RWPE2 (cell line): ENCODE measurements at regions not wholly inside any gene's neighbourhood (a gene's known extent, or its start where the extent isn't known, plus 50 kb on each side); places are given as distances from the start of the nearest gene placed in this dataset.

ENCODE experiments used
- ATAC-seq: fragments of 200-7000 bp; cut with Tn5 transposase; 3 replicates; pipeline ENCODE4 v1.9.1; 2021; ENCODE audit warnings: low read depth
- DNase-seq: peaks from one replicate; pipeline ENCODE4 v3.0.0-alpha.2; 2020; ENCODE audit warnings: low spot score
- H3K27ac ChIP-seq: fragments of 450-650 bp; 2 replicates; pipeline ENCODE4 v1.5.1; 2017; ENCODE audit warnings: mild to moderate bottlenecking; ENCODE audit not compliant: poor library complexity, severe bottlenecking
- H3K27me3 ChIP-seq: fragments of 250-450 bp; sonication (Bioruptor Pico); 2 replicates; pipeline ENCODE4 v1.5.1; 2021; ENCODE audit warnings: mild to moderate bottlenecking, moderate library complexity; ENCODE audit not compliant: insufficient read depth, poor library complexity, severe bottlenecking
- H3K36me3 ChIP-seq: fragments of 250-450 bp; sonication (Bioruptor Pico); 2 replicates; pipeline ENCODE4 v1.5.1; 2020; ENCODE audit warnings: low read depth, mild to moderate bottlenecking, moderate library complexity
- H3K4me1 ChIP-seq: fragments of 250-450 bp; sonication (Bioruptor Pico); 2 replicates; pipeline ENCODE4 v1.5.1; 2021; ENCODE audit warnings: mild to moderate bottlenecking, moderate library complexity; ENCODE audit not compliant: insufficient read depth, poor library complexity, severe bottlenecking
- H3K4me3 ChIP-seq: fragments of 250-450 bp; sonication (Bioruptor Pico); 2 replicates; pipeline ENCODE4 v1.5.1; 2021; ENCODE audit warnings: mild to moderate bottlenecking, moderate library complexity; ENCODE audit not compliant: severe bottlenecking
- H3K9me3 ChIP-seq: fragments of 250-450 bp; sonication (Bioruptor Pico); 2 replicates; pipeline ENCODE4 v1.5.1; 2021; ENCODE audit warnings: mild to moderate bottlenecking, moderate library complexity; ENCODE audit not compliant: severe bottlenecking
- TF ChIP-seq, protein P1 (sequence below): fragments of 450-650 bp; IDR thresholded peaks from one replicate; pipeline ENCODE4 v1.5.1; 2017; ENCODE audit warnings: mild to moderate bottlenecking, moderate library complexity; ENCODE audit not compliant: poor library complexity, severe bottlenecking

GRCh38 chr20:39381595-39381994 is 419.5 kb downstream of the DHX35 start:
- Histone ChIP-seq H3K4me1 (no peaks in the 10 kb centered on the region), H3K27me3 (peaks cover 13% of the 10 kb centered on the region), H3K4me3 (no peak overlapping the region), H3K27ac (no peak overlapping the region), H3K9me3 (peaks cover 3% of the 10 kb centered on the region), H3K36me3 (no peaks in the 10 kb centered on the region; the same call in 1 of the 2 replicates)
- ATAC-seq (no peak), DNase-seq (no peak)
- TF ChIP-seq, protein P1, sequence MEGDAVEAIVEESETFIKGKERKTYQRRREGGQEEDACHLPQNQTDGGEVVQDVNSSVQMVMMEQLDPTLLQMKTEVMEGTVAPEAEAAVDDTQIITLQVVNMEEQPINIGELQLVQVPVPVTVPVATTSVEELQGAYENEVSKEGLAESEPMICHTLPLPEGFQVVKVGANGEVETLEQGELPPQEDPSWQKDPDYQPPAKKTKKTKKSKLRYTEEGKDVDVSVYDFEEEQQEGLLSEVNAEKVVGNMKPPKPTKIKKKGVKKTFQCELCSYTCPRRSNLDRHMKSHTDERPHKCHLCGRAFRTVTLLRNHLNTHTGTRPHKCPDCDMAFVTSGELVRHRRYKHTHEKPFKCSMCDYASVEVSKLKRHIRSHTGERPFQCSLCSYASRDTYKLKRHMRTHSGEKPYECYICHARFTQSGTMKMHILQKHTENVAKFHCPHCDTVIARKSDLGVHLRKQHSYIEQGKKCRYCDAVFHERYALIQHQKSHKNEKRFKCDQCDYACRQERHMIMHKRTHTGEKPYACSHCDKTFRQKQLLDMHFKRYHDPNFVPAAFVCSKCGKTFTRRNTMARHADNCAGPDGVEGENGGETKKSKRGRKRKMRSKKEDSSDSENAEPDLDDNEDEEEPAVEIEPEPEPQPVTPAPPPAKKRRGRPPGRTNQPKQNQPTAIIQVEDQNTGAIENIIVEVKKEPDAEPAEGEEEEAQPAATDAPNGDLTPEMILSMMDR: no peak

DNA sequence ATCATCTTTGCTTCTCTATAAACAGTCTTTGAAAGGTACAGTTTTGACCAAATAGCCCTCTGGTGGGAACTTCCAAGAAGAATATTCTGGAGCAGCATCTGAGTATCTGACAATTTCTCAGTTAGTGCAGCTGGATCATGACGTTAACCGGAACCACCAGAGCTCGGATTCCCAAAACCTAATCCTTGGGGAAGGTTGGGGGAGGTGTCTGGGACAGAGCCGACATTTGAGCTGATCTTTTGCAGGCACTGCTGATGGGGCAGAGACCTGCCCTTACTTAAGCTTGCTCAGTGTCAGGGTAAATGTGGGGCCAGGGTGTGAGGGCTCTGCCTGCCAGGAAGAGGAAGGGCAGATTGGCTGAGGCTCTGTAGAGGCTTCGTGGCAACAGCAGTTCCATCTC is 416.6 kb downstream of the DHX35 start:
- TF ChIP-seq, protein P1: no peak
- H3K36me3 ChIP-seq: no peaks in the 10 kb centered on the region
- H3K4me3 ChIP-seq: no peak overlapping the region
- ATAC-seq (no peak), DNase-seq (no peak)
- no peak overlapping the region for H3K27ac ChIP-seq
- H3K4me1 ChIP-seq: no peaks in the 10 kb centered on the region
- H3K9me3 ChIP-seq: no peaks in the 10 kb centered on the region
- peaks cover 7% of the 10 kb centered on the region for H3K27me3 ChIP-seq

DNA sequence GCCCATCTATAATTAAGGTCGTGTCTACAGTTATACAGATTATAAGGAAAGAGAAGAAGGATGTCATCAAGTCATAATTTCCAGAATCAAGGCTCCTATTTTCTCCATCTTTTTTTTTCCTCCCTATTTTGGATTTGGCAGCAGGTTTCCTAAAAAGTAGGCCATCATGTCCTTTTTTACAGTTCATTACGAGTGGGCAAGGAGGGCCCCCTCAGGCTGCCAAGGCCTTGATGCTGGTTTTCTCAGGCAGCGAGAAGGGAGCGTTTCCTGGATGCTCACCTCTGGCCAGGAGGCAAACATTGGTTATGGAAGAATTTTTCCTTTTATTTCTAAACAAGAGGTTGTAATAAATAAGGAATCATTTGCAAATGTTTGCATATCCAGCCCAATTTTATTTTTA is 414.6 kb downstream of the DHX35 start:
- no peak for ATAC-seq
- TF ChIP-seq, protein P1: no peak
- Histone ChIP-seq H3K27me3 (no peaks in the 10 kb centered on the region), H3K36me3 (no peaks in the 10 kb centered on the region), H3K27ac (no peak overlapping the region), H3K9me3 (no peaks in the 10 kb centered on the region), H3K4me3 (no peak overlapping the region), H3K4me1 (no peaks in the 10 kb centered on the region)
- no peak for DNase-seq

DNA sequence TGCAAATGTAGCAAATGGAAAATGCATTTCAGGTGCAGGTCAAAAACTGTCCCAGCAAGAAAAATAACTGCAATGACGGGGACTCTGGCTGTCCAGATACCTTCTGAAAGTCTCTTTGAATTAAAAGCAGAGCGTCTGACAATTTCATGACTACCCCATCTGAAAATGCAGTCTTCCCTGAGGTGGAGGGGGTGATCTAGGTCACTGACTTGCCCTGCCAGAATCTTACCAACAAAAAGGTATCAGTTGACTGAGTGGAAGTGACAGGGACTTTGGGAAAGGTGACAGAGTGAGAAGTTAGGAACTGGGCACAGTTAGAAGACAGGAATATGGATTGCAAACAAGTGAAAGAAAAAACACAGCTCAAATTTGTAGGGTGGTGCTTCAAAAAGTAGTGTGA is 402.2 kb downstream of the DHX35 start:
- no peak for DNase-seq

GRCh38 chr20:39359981-39360620 is 398.0 kb downstream of the DHX35 start:
- no peaks in the 10 kb centered on the region for H3K4me1 ChIP-seq
- no peak overlapping the region for H3K4me3 ChIP-seq
- no peak for ATAC-seq
- peaks cover 4% of the 10 kb centered on the region for H3K9me3 ChIP-seq
- no peaks in the 10 kb centered on the region for H3K36me3 ChIP-seq
- peaks cover 3% of the 10 kb centered on the region for H3K27me3 ChIP-seq
- DNase-seq: no peak
- TF ChIP-seq, protein P1: no peak
- H3K27ac ChIP-seq: no peak overlapping the region

More for the DNA sequence above, 402.2 kb downstream of the DHX35 start:
- Histone ChIP-seq H3K9me3 (peaks cover 2% of the 10 kb centered on the region), H3K36me3 (no peaks in the 10 kb centered on the region), H3K4me1 (no peaks in the 10 kb centered on the region), H3K4me3 (no peak overlapping the region), H3K27me3 (no peaks in the 10 kb centered on the region), H3K27ac (no peak overlapping the region)
- TF ChIP-seq, protein P1: no peak
- no peak for ATAC-seq
